Vagina (tissue), 2 donors: ENCODE measurements at regions not wholly inside any gene's neighbourhood (a gene's known extent, or its start where the extent isn't known, plus 50 kb on each side); places are given as distances from the start of the nearest gene placed in this dataset.

Experiments used
- POLR2A ChIP-seq, 2 donors: fragments of 450-650 bp; IDR thresholded peaks; one replicate each; pipeline ENCODE4 v1.6.1; 2017; ENCODE audit warnings: antibody characterized with exemption in 2 of 2, mild to moderate bottlenecking in 2 of 2, moderate library complexity in 2 of 2
- POLR2AphosphoS5 ChIP-seq, 2 donors: sonication (generic); formaldehyde crosslinking; IDR thresholded peaks; one replicate each; pipeline ENCODE4 v1.9.0; 2017; ENCODE audit warnings: antibody characterized with exemption in 2 of 2, mild to moderate bottlenecking in 2 of 2, low read depth in 1 of 2; ENCODE audit not compliant: insufficient read depth in 1 of 2
- TF ChIP-seq, protein P1 (sequence below), 3 experiments: fragments of 450-650 bp in 2 of 3; fragments of 200-600 bp in 1 of 3; sonication (generic) in 1 of 3; IDR thresholded peaks; one replicate each; pipeline ENCODE4 v1.5.1; 2017 to 2019; ENCODE audit warnings: antibody characterized with exemption in 3 of 3, mild to moderate bottlenecking in 2 of 3, moderate library complexity in 2 of 3

DNA sequence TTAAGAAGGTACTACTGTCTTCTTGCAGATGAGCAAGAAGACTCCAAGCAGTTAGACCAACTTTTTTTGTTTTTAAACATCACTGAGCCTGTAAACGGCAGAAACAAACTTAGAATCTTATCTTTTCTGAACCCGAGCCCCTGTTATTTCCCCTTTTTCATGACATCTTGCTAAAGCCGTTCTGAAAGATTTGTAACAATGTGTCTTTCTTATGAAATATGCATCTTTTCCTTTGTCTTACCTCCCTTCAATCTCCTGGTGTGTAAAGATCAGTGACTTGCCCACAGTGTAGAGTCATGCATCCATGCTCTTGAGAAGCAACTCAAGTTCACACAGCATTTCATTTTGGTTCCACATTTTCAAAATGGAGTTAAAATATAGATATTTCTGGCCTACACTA, 288.8 kb upstream of the CELF4 start:
- TF ChIP-seq POLR2AphosphoS5 (IDR thresholded peaks at IDR 0.05; ENCODE audit: insufficient read depth in 1 of 2, low read depth in 1 of 2) (no peak), POLR2A (IDR thresholded peaks at IDR 0.05) (no peak)
- TF ChIP-seq, protein P1, sequence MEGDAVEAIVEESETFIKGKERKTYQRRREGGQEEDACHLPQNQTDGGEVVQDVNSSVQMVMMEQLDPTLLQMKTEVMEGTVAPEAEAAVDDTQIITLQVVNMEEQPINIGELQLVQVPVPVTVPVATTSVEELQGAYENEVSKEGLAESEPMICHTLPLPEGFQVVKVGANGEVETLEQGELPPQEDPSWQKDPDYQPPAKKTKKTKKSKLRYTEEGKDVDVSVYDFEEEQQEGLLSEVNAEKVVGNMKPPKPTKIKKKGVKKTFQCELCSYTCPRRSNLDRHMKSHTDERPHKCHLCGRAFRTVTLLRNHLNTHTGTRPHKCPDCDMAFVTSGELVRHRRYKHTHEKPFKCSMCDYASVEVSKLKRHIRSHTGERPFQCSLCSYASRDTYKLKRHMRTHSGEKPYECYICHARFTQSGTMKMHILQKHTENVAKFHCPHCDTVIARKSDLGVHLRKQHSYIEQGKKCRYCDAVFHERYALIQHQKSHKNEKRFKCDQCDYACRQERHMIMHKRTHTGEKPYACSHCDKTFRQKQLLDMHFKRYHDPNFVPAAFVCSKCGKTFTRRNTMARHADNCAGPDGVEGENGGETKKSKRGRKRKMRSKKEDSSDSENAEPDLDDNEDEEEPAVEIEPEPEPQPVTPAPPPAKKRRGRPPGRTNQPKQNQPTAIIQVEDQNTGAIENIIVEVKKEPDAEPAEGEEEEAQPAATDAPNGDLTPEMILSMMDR (IDR thresholded peaks at IDR 0.05): no peak
